Gastrocnemius medialis (tissue), 4 donors: ENCODE measurements at regions not wholly inside any gene's neighbourhood (a gene's known extent, or its start where the extent isn't known, plus 50 kb on each side); places are given as distances from the start of the nearest gene placed in this dataset.

Experiments used
- ATAC-seq, 2 donors: fragments of 150-250 bp; one replicate each; pipeline ENCODE4 v1.9.1; 2016
- DNase-seq, 2 donors: peaks; one replicate each; pipeline ENCODE4 v3.0.0-alpha.2; 2019
- H3K27ac ChIP-seq, 4 donors: fragments of 200-600 bp; sonication (generic); 1 replicate in 1 of 4; 2 replicates in 3 of 4; pipeline ENCODE4 v1.5.1; 2016 to 2018; ENCODE audit warnings: mild to moderate bottlenecking in 2 of 4, moderate library complexity in 1 of 4
- H3K27me3 ChIP-seq, 3 donors: fragments of 200-600 bp; sonication (generic) in 2 of 3; 1 replicate in 1 of 3; 2 replicates in 2 of 3; pipeline versions ENCODE4 v1.5.1 to v1.6.0; 2016 to 2019; ENCODE audit warnings: mild to moderate bottlenecking in 1 of 3, moderate library complexity in 1 of 3
- H3K36me3 ChIP-seq, 2 donors: fragments of 200-600 bp; sonication (generic) in 1 of 2; one replicate each; pipeline ENCODE4 v1.5.1; 2017 to 2018
- H3K4me1 ChIP-seq, 2 donors: fragments of 200-600 bp; sonication (generic) in 1 of 2; one replicate each; pipeline ENCODE4 v1.5.1; 2016 to 2017; ENCODE audit warnings: mild to moderate bottlenecking in 2 of 2
- H3K4me3 ChIP-seq, 4 donors: fragments of 200-600 bp; sonication (generic) in 3 of 4; 1 replicate in 1 of 4; 2 replicates in 3 of 4; pipeline ENCODE4 v1.5.1; 2016 to 2019; ENCODE audit warnings: mild to moderate bottlenecking in 2 of 4
- H3K9me3 ChIP-seq, 3 donors: fragments of 200-600 bp; sonication (generic) in 2 of 3; 1 replicate in 1 of 3; 2 replicates in 2 of 3; pipeline ENCODE4 v1.5.1; 2016 to 2019
- POLR2A ChIP-seq, 2 donors: fragments of 450-650 bp; IDR thresholded peaks; one replicate each; pipeline ENCODE4 v1.6.1; 2017; ENCODE audit warnings: antibody characterized with exemption in 2 of 2, mild to moderate bottlenecking in 2 of 2, moderate library complexity in 2 of 2
- in situ Hi-C, 4 donors: fragments of 200-750 bp; cut with MboI; loops; one replicate each; pipeline versions ENCODE4 v1.15.0 to v1.8.0; 2017; ENCODE audit warnings: low sequenced_read_pairs in 4 of 4
- intact Hi-C: fragments of 100-400 bp; cut with DNase I; formaldehyde crosslinking; loops from one replicate; pipeline ENCODE4 v1.15.1; 2023; ENCODE audit warnings: low total_unique reads
- TF ChIP-seq, protein P1 (sequence below), 5 experiments: fragments of 450-650 bp in 3 of 5; fragments of 200-600 bp in 2 of 5; sonication (generic) in 2 of 5; IDR thresholded peaks in 4 of 5; conservative IDR thresholded peaks in 1 of 5; 1 replicate in 4 of 5; 2 replicates in 1 of 5; pipeline ENCODE4 v1.5.1; 2016 to 2019; ENCODE audit warnings: antibody characterized with exemption in 5 of 5, mild to moderate bottlenecking in 3 of 5, moderate library complexity in 3 of 5

DNA sequence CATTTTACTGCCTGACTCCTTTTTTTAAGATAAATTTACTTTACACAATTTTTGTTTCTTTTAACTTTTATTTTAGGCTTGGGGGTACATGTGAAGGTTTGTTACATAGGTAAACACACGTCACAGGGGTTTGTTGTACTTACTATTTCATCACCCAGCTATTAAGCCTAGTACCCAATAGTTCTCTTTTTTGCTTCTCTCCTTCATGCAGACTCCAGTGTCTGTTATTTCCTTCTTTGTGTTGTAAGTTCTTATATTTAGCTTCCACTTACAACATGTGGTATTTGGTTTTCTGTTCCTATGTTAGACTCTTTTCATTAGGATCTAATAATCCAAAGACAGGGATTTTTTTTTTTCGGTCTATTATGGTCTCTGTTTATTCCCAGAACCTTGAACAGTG, 83.5 kb upstream of the CCN6 start:
- Histone ChIP-seq H3K4me1 (no peaks in the 10 kb centered on the region), H3K27me3 (no peaks in the 10 kb centered on the region), H3K9me3 (no peaks in the 10 kb centered on the region), H3K27ac (no peak overlapping the region), H3K36me3 (no peaks in the 10 kb centered on the region), H3K4me3 (no peak overlapping the region)
- no peak for TF ChIP-seq POLR2A (IDR thresholded peaks at IDR 0.05)
- TF ChIP-seq, protein P1, sequence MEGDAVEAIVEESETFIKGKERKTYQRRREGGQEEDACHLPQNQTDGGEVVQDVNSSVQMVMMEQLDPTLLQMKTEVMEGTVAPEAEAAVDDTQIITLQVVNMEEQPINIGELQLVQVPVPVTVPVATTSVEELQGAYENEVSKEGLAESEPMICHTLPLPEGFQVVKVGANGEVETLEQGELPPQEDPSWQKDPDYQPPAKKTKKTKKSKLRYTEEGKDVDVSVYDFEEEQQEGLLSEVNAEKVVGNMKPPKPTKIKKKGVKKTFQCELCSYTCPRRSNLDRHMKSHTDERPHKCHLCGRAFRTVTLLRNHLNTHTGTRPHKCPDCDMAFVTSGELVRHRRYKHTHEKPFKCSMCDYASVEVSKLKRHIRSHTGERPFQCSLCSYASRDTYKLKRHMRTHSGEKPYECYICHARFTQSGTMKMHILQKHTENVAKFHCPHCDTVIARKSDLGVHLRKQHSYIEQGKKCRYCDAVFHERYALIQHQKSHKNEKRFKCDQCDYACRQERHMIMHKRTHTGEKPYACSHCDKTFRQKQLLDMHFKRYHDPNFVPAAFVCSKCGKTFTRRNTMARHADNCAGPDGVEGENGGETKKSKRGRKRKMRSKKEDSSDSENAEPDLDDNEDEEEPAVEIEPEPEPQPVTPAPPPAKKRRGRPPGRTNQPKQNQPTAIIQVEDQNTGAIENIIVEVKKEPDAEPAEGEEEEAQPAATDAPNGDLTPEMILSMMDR (IDR thresholded peaks at IDR 0.05 in 4 of 5, conservative IDR thresholded peaks at IDR 0.05 in 1 of 5), result no peak
- DNase-seq (no peak), ATAC-seq (no peak)
- in situ Hi-C loops, result no loop called here
- intact Hi-C loops, result no loop called here

- H3K4me3 ChIP-seq, result no peak overlapping the region
- in situ Hi-C loops (no loop called here), intact Hi-C loops (no loop called here)
- DNase-seq, result no peak
- no peak overlapping the region for H3K27ac ChIP-seq
- H3K9me3 ChIP-seq, result no peaks in the 10 kb centered on the region
- no peaks in the 10 kb centered on the region for H3K36me3 ChIP-seq
- no peak for ATAC-seq
- H3K27me3 ChIP-seq, result no peaks in the 10 kb centered on the region
- TF ChIP-seq POLR2A (IDR thresholded peaks at IDR 0.05), result no peak
- TF ChIP-seq, protein P1 (IDR thresholded peaks at IDR 0.05 in 4 of 5, conservative IDR thresholded peaks at IDR 0.05 in 1 of 5), result no peak
- H3K4me1 ChIP-seq, result no peaks in the 10 kb centered on the region
Observed at GRCh38 chr6:111971181-111971841, 82.6 kb upstream of the CCN6 start.

DNA sequence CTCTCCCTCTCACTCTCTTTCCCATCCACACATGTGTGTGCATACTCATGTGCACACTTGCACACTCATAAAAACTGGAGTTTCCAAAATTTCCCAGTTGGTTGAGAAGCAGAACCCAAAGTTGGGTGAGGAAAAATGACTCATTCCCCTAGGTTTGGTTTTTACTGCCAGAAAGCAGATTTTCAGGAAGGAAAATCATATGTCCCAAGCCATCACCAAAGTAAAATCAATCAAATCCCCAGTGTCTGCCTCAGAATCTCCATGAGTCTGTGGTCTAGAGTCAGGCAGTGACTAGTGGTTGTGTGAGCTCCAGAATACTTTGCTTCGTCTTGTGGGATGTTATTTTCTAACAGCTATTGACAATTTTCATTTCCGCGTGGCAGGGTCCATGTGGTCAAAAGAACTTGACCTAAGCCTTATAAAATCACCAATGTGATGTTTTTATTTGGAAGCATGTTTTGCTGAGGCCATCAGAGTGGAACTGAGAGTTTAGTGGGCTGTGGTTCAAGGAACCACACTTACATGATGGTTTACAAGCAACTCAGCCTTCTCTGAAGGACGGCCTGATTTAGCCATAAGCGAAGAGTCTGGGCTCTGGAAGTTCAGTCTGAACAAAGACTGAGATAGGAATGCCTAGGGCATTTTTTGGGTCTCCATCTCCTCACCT, 81.9 kb upstream of the CCN6 start:
- H3K9me3 ChIP-seq, result no peaks in the 10 kb centered on the region
- H3K27me3 ChIP-seq, result no peaks in the 10 kb centered on the region
- no peaks in the 10 kb centered on the region for H3K4me1 ChIP-seq
- H3K4me3 ChIP-seq, result no peak overlapping the region
- ATAC-seq (no peak), DNase-seq (no peak)
- intact Hi-C loops (no loop called here), in situ Hi-C loops (no loop called here)
- H3K27ac ChIP-seq, result peak overlapping the region in 2 of 4 donors; percentile 39 to 49
- TF ChIP-seq POLR2A (IDR thresholded peaks at IDR 0.05), result no peak
- TF ChIP-seq, protein P1 (IDR thresholded peaks at IDR 0.05 in 4 of 5, conservative IDR thresholded peaks at IDR 0.05 in 1 of 5), result no peak
- H3K36me3 ChIP-seq, result no peaks in the 10 kb centered on the region

GRCh38 chr6:111972745-111973117, 81.2 kb upstream of the CCN6 start:
- intact Hi-C loops (no loop called here), in situ Hi-C loops (no loop called here)
- peak overlapping the region; percentile 1 to 49 (median 38) for H3K27ac ChIP-seq
- H3K4me3 ChIP-seq, result no peak overlapping the region
- no peaks in the 10 kb centered on the region for H3K36me3 ChIP-seq
- H3K4me1 ChIP-seq, result no peaks in the 10 kb centered on the region
- no peaks in the 10 kb centered on the region for H3K27me3 ChIP-seq
- DNase-seq (no peak), ATAC-seq (no peak)
- no peaks in the 10 kb centered on the region for H3K9me3 ChIP-seq
- TF ChIP-seq POLR2A (IDR thresholded peaks at IDR 0.05), result no peak
- TF ChIP-seq, protein P1 (IDR thresholded peaks at IDR 0.05 in 4 of 5, conservative IDR thresholded peaks at IDR 0.05 in 1 of 5), result no peak
